Activated gamma-delta T cell (primary cell): ENCODE measurements at regions not wholly inside any gene's neighbourhood (a gene's known extent, or its start where the extent isn't known, plus 50 kb on each side); places are given as distances from the start of the nearest gene placed in this dataset.

Experiments used
- DNase-seq: peaks from one replicate; lab custom pipeline; 2025; lab: John Stamatoyannopoulos, UW

- DNase-seq, result no peak
Observed at GRCh38 chr12:116483959-116484750, 75.0 kb upstream of the MAP1LC3B2 start.

GRCh38 chr12:116484807-116485206 lies 74.4 kb upstream of the MAP1LC3B2 start:
- no peak for DNase-seq

- DNase-seq, result no peak
Observed at GRCh38 chr12:116489116-116489515, 70.1 kb upstream of the MAP1LC3B2 start.

GRCh38 chr12:116490471-116490870 lies 68.7 kb upstream of the MAP1LC3B2 start:
- DNase-seq, result no peak

GRCh38 chr12:116492703-116493324 lies 66.4 kb upstream of the MAP1LC3B2 start:
- DNase-seq, result no peak

- no peak for DNase-seq
Observed at GRCh38 chr12:116495260-116495659, 63.9 kb upstream of the MAP1LC3B2 start.

GRCh38 chr12:116497051-116497591 lies 62.1 kb upstream of the MAP1LC3B2 start:
- DNase-seq, result no peak

GRCh38 chr12:116498471-116498870 lies 60.7 kb upstream of the MAP1LC3B2 start:
- DNase-seq, result no peak

GRCh38 chr12:116502141-116502725 lies 56.9 kb upstream of the MAP1LC3B2 start:
- DNase-seq, result no peak

- DNase-seq, result no peak
Observed at GRCh38 chr12:116502989-116503496, 56.1 kb upstream of the MAP1LC3B2 start.

- no peak for DNase-seq
Observed at GRCh38 chr12:116504438-116504837, 54.7 kb upstream of the MAP1LC3B2 start.

GRCh38 chr12:116506697-116507064 lies 52.5 kb upstream of the MAP1LC3B2 start:
- no peak for DNase-seq

- no peak for DNase-seq
Observed at GRCh38 chr12:116508145-116509121, 50.7 kb upstream of the MAP1LC3B2 start.
